ENCODE measurements at regions not wholly inside any gene's neighbourhood (a gene's known extent, or its start where the extent isn't known, plus 50 kb on each side); places are given as distances from the start of the nearest gene placed in this dataset.

- TF ChIP-seq POLR2A (IDR thresholded peaks at IDR 0.05; ENCODE audit: low read depth, low read length): no peak
- TF ChIP-seq POLR2AphosphoS5 (IDR thresholded peaks at IDR 0.05; ENCODE audit: low read depth, low read length): no peak
- no peak for TF ChIP-seq TAF1 (IDR thresholded peaks at IDR 0.05; ENCODE audit: borderline replicate concordance, low read depth, low read length)
Observed at GRCh38 chr18:60831971-60832370, 459.4 kb upstream of the MC4R start.
